GM23338 (cell line): ENCODE measurements at regions not wholly inside any gene's neighbourhood (a gene's known extent, or its start where the extent isn't known, plus 50 kb on each side); places are given as distances from the start of the nearest gene placed in this dataset.

Experiments used
- ATAC-seq: fragments of 200-7000 bp; cut with Tn5 transposase; 3 replicates; pipeline ENCODE4 v1.9.1; 2020
- DNase-seq: peaks from one replicate; pipeline ENCODE4 v3.0.0-alpha.2; 2015; ENCODE audit warnings: low spot score
- H2AFZ ChIP-seq: fragments of 200-600 bp; sonication (generic); 2 replicates; pipeline ENCODE4 v1.8.0; 2016; ENCODE audit warnings: antibody characterized with exemption, mild to moderate bottlenecking, moderate library complexity
- H3F3A ChIP-seq: fragments of 200-600 bp; sonication (generic); replicated peaks from 2 replicates; pipeline ENCODE4 v1.8.0; 2017; ENCODE audit warnings: antibody characterized with exemption, mixed run types, low read depth
- H3K27ac ChIP-seq: fragments of 200-600 bp; sonication (generic); 2 replicates; pipeline ENCODE4 v1.6.1; 2016; ENCODE audit warnings: low read depth
- H3K27me3 ChIP-seq: fragments of 200-600 bp; sonication (generic); 2 replicates; pipeline ENCODE4 v1.8.0; 2016; ENCODE audit warnings: mild to moderate bottlenecking, mixed run types, moderate library complexity; ENCODE audit not compliant: insufficient read depth
- H3K36me3 ChIP-seq: fragments of 200-600 bp; sonication (generic); 2 replicates; pipeline ENCODE4 v1.8.0; 2016; ENCODE audit warnings: mild to moderate bottlenecking; ENCODE audit not compliant: insufficient read depth
- H3K4me1 ChIP-seq: fragments of 200-600 bp; sonication (generic); 2 replicates; pipeline ENCODE4 v1.8.0; 2016; ENCODE audit warnings: mild to moderate bottlenecking, moderate library complexity; ENCODE audit not compliant: insufficient read depth
- H3K4me2 ChIP-seq: fragments of 200-600 bp; sonication (generic); 2 replicates; pipeline ENCODE4 v1.7.1; 2017; ENCODE audit warnings: mixed run types
- H3K4me3 ChIP-seq: fragments of 200-600 bp; sonication (generic); 2 replicates; pipeline ENCODE4 v1.6.1; 2016; ENCODE audit warnings: mixed run types
- H3K79me2 ChIP-seq: fragments of 200-600 bp; sonication (generic); replicated peaks from 2 replicates; pipeline ENCODE4 v1.8.0; 2017; ENCODE audit warnings: mild to moderate bottlenecking; ENCODE audit not compliant: insufficient read depth
- H3K9me2 ChIP-seq: fragments of 200-600 bp; sonication (generic); 2 replicates; pipeline ENCODE4 v1.8.0; 2017; ENCODE audit not compliant: insufficient read depth
- H4K20me1 ChIP-seq: fragments of 200-600 bp; sonication (generic); replicated peaks from 2 replicates; pipeline ENCODE4 v1.8.0; 2017; ENCODE audit warnings: mild to moderate bottlenecking; ENCODE audit not compliant: insufficient read depth
- H3K27ac Mint-ChIP-seq: 2 replicates; pipeline ENCODE4 v1.8.0; 2020; ENCODE audit warnings: inconsistent platforms, mild to moderate bottlenecking, moderate library complexity, mixed read lengths
- H3K27me3 Mint-ChIP-seq: 3 replicates; pipeline ENCODE4 v1.8.0; 2022; ENCODE audit warnings: low read depth, mild to moderate bottlenecking, moderate library complexity, mixed read lengths, inconsistent platforms; ENCODE audit not compliant: insufficient read depth, poor library complexity
- H3K36me3 Mint-ChIP-seq: 3 replicates; pipeline ENCODE4 v1.8.0; 2021; ENCODE audit warnings: low read depth, mild to moderate bottlenecking, inconsistent platforms, moderate library complexity, mixed read lengths
- H3K4me1 Mint-ChIP-seq: 3 replicates; pipeline ENCODE4 v1.8.0; 2020; ENCODE audit warnings: mild to moderate bottlenecking, inconsistent platforms, mixed read lengths
- H3K4me3 Mint-ChIP-seq: 3 replicates; pipeline ENCODE4 v1.8.0; 2021; ENCODE audit warnings: moderate library complexity, mild to moderate bottlenecking, inconsistent platforms, mixed read lengths
- H3K9me3 Mint-ChIP-seq: 3 replicates; pipeline ENCODE4 v1.8.0; 2020; ENCODE audit warnings: moderate library complexity, mild to moderate bottlenecking, inconsistent platforms, mixed read lengths
- CTCF ChIP-seq, 2 experiments: fragments of 200-600 bp in 1 of 2; sonication (generic) in 1 of 2; conservative IDR thresholded peaks; 2 replicates each; pipeline versions ENCODE4 v1.5.1 to v1.6.1; 2016 to 2017; ENCODE audit warnings: antibody characterized with exemption in 2 of 2, low read depth in 2 of 2, mild to moderate bottlenecking in 2 of 2, moderate library complexity in 1 of 2
- EZH2 ChIP-seq: fragments of 200-600 bp; sonication (generic); IDR thresholded peaks from one replicate; pipeline ENCODE4 v1.8.0; 2017; ENCODE audit warnings: antibody characterized with exemption, mild to moderate bottlenecking, low read depth; ENCODE audit not compliant: unreplicated experiment
- EZH2phosphoT487 ChIP-seq: fragments of 200-600 bp; sonication (generic); IDR thresholded peaks from one replicate; pipeline ENCODE4 v1.8.1; 2018; ENCODE audit warnings: antibody characterized with exemption; ENCODE audit not compliant: unreplicated experiment
- JUNB ChIP-seq: IDR thresholded peaks from one replicate; pipeline ENCODE4 v1.6.1; 2016; ENCODE audit warnings: antibody characterized with exemption; ENCODE audit not compliant: unreplicated experiment
- NANOG ChIP-seq: IDR thresholded peaks from 2 replicates; pipeline ENCODE4 v1.6.1; 2016; ENCODE audit warnings: antibody characterized with exemption, borderline replicate concordance
- POLR2AphosphoS5 ChIP-seq: IDR thresholded peaks from 2 replicates; pipeline ENCODE4 v1.6.1; 2016; ENCODE audit warnings: antibody characterized with exemption, low read depth
- ZNF331 ChIP-seq: fragments of 250-450 bp; sonication (Bioruptor Pico); IDR thresholded peaks from 2 replicates; pipeline ENCODE4 v1.5.0; 2020; ENCODE audit warnings: low read depth, mild to moderate bottlenecking, moderate library complexity
- TF ChIP-seq, protein P1 (sequence below): IDR thresholded peaks from 2 replicates; pipeline ENCODE4 v1.6.1; 2016; ENCODE audit warnings: antibody characterized with exemption
- TF ChIP-seq, protein P2 (sequence below): fragments of 250-450 bp; sonication (Bioruptor Pico); IDR thresholded peaks from 2 replicates; pipeline ENCODE4 v1.5.0; 2020; ENCODE audit warnings: mild to moderate bottlenecking, moderate library complexity

DNA sequence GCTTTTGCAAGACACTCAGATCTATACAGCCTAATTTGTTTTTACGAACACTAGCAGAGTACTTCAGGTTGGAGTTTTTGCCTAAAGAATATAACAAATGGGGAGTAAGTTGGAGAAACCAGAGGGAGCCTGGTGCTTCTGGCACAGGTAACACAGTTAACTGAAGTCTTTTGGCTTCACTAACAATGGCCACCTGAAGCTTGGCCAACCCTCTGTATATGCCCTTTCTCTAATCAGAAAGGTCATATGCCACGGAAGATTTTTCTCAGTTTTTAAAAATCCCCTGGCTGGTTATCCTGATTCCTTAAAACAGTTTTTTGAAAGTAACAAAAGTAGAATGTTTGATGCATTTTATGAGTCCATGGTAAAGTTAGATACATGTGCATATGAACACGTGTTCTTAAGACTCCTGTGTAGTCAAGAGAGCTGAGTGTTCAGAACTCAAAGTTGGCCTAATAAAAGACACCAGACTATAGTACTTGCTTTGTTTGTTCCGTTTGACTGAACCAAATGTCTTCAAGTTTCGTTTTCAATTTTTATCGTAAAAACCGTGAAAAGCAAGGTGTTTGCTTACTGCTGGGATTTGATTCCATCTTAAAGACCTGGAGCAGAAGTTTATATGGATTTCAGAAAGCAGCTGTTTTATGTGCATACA is 137.5 kb downstream of the KCNRG start (continued):
- no peak for TF ChIP-seq CTCF (conservative IDR thresholded peaks at IDR 0.05; ENCODE audit: low read depth in 2 of 2)

DNA sequence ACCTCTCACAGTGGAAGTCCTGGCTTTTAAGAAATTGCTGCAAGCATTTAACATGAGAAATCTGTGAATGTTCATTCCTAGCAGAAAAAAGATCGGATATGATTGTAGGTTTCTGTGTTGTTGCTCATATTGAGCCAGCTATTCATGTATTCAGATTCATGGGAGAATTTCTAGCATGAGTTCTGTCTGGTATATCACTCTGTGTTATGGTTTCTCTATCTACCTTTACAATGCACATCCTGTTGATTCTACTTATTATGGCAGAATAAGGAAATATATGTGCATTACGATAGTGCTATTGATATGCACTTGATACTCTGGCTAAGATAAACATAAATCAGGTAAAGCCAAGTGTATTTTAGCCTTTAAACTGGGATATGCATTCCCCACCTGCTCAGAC is 138.2 kb downstream of the KCNRG start:
- Mint-ChIP-seq H3K36me3 (no peaks in the 10 kb centered on the region), H3K4me1 (peaks cover 21% of the 10 kb centered on the region), H3K4me3 (no peak overlapping the region), H3K9me3 (no peaks in the 10 kb centered on the region), H3K27ac (no peak overlapping the region), H3K27me3 (no peaks in the 10 kb centered on the region)
- H3K79me2 ChIP-seq: no peaks in the 10 kb centered on the region
- peaks cover 15% of the 10 kb centered on the region for H3K4me1 ChIP-seq
- H3K4me3 ChIP-seq: no peak overlapping the region
- DNase-seq: no peak
- no peaks in the 10 kb centered on the region for H4K20me1 ChIP-seq
- H3K27ac ChIP-seq: no peak overlapping the region
- H3K4me2 ChIP-seq: no peak overlapping the region
- no peaks in the 10 kb centered on the region for H3K27me3 ChIP-seq
- TF ChIP-seq, protein P1, sequence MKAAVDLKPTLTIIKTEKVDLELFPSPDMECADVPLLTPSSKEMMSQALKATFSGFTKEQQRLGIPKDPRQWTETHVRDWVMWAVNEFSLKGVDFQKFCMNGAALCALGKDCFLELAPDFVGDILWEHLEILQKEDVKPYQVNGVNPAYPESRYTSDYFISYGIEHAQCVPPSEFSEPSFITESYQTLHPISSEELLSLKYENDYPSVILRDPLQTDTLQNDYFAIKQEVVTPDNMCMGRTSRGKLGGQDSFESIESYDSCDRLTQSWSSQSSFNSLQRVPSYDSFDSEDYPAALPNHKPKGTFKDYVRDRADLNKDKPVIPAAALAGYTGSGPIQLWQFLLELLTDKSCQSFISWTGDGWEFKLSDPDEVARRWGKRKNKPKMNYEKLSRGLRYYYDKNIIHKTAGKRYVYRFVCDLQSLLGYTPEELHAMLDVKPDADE: no peak
- TF ChIP-seq, protein P2, sequence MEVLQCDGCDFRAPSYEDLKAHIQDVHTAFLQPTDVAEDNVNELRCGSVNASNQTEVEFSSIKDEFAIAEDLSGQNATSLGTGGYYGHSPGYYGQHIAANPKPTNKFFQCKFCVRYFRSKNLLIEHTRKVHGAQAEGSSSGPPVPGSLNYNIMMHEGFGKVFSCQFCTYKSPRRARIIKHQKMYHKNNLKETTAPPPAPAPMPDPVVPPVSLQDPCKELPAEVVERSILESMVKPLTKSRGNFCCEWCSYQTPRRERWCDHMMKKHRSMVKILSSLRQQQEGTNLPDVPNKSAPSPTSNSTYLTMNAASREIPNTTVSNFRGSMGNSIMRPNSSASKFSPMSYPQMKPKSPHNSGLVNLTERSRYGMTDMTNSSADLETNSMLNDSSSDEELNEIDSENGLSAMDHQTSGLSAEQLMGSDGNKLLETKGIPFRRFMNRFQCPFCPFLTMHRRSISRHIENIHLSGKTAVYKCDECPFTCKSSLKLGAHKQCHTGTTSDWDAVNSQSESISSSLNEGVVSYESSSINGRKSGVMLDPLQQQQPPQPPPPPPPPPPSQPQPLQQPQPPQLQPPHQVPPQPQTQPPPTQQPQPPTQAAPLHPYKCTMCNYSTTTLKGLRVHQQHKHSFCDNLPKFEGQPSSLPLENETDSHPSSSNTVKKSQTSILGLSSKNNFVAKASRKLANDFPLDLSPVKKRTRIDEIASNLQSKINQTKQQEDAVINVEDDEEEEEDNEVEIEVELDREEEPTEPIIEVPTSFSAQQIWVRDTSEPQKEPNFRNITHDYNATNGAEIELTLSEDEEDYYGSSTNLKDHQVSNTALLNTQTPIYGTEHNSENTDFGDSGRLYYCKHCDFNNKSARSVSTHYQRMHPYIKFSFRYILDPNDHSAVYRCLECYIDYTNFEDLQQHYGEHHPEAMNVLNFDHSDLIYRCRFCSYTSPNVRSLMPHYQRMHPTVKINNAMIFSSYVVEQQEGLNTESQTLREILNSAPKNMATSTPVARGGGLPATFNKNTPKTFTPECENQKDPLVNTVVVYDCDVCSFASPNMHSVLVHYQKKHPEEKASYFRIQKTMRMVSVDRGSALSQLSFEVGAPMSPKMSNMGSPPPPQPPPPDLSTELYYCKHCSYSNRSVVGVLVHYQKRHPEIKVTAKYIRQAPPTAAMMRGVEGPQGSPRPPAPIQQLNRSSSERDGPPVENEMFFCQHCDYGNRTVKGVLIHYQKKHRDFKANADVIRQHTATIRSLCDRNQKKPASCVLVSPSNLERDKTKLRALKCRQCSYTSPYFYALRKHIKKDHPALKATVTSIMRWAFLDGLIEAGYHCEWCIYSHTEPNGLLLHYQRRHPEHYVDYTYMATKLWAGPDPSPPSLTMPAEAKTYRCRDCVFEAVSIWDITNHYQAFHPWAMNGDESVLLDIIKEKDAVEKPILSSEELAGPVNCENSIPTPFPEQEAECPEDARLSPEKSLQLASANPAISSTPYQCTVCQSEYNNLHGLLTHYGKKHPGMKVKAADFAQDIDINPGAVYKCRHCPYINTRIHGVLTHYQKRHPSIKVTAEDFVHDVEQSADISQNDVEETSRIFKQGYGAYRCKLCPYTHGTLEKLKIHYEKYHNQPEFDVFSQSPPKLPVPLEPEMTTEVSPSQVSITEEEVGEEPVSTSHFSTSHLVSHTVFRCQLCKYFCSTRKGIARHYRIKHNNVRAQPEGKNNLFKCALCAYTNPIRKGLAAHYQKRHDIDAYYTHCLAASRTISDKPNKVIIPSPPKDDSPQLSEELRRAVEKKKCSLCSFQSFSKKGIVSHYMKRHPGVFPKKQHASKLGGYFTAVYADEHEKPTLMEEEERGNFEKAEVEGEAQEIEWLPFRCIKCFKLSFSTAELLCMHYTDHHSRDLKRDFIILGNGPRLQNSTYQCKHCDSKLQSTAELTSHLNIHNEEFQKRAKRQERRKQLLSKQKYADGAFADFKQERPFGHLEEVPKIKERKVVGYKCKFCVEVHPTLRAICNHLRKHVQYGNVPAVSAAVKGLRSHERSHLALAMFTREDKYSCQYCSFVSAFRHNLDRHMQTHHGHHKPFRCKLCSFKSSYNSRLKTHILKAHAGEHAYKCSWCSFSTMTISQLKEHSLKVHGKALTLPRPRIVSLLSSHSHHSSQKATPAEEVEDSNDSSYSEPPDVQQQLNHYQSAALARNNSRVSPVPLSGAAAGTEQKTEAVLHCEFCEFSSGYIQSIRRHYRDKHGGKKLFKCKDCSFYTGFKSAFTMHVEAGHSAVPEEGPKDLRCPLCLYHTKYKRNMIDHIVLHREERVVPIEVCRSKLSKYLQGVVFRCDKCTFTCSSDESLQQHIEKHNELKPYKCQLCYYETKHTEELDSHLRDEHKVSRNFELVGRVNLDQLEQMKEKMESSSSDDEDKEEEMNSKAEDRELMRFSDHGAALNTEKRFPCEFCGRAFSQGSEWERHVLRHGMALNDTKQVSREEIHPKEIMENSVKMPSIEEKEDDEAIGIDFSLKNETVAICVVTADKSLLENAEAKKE: no peak
- TF ChIP-seq POLR2AphosphoS5 (no peak), EZH2phosphoT487 (no peak), NANOG (no peak), ZNF331 (no peak), EZH2 (no peak), JUNB (no peak)
- no peaks in the 10 kb centered on the region for H3K36me3 ChIP-seq
- no peaks in the 10 kb centered on the region for H3F3A ChIP-seq
- no peak overlapping the region for H2AFZ ChIP-seq
- no peak for ATAC-seq
- no peaks in the 10 kb centered on the region; the same call in 1 of the 2 replicates for H3K9me2 ChIP-seq
